ENCODE measurements at regions not wholly inside any gene's neighbourhood (a gene's known extent, or its start where the extent isn't known, plus 50 kb on each side); places are given as distances from the start of the nearest gene placed in this dataset.

- DNase-seq, result no peak
Observed at GRCh38 chr5:5826911-5827310, 404.4 kb downstream of the ICE1 start.

DNA sequence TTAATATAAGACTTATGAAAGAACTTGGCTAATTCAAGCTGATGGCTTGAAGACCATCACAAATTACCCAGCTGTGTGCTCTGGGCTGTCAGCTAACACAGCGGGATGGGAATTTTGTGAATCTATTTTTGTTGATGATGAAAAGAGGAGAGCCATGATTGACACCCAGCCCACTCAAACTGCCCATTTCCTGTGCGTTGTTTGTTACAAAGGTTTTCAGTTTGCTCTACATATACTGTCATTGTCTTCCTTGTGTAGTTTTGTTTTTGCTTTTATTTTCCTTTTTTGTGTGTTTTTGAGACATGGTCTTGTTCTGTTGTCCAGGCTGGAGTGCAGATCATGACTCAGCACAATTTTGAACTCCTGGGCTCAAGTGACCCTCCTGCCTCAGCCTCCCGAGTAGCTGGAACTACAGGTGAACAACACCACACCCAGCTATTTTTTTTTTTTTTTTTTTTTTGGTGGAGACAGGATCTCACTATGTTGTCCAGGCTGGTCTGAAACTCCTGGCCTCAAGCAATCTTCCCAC, 400.3 kb downstream of the ICE1 start:
- DNase-seq, result no peak

DNA sequence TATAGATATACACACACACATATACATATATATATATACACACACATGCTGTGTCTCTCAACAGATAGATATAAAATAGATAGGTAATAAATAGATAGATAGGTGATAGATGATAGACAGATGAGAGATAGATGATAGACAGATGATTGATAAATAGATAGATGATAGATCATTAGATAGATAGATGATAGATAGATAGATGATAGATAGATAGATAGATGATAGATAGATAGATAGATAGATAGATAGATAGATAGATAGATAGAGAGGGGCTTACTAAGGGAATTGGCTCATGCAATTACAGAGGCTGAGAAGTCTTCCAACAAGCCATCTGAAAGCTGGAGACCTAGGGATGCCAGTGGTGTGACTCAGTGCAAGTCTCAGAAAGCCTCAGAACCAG, 394.5 kb downstream of the ICE1 start:
- no peak for DNase-seq

- DNase-seq, result no peak
Observed at GRCh38 chr5:5813441-5813840, 391.0 kb downstream of the ICE1 start.

- DNase-seq, result no peak
Observed at GRCh38 chr5:5810461-5810860, 388.0 kb downstream of the ICE1 start.

- no peak for DNase-seq
Observed at GRCh38 chr5:5805916-5806315, 383.4 kb downstream of the ICE1 start.

DNA sequence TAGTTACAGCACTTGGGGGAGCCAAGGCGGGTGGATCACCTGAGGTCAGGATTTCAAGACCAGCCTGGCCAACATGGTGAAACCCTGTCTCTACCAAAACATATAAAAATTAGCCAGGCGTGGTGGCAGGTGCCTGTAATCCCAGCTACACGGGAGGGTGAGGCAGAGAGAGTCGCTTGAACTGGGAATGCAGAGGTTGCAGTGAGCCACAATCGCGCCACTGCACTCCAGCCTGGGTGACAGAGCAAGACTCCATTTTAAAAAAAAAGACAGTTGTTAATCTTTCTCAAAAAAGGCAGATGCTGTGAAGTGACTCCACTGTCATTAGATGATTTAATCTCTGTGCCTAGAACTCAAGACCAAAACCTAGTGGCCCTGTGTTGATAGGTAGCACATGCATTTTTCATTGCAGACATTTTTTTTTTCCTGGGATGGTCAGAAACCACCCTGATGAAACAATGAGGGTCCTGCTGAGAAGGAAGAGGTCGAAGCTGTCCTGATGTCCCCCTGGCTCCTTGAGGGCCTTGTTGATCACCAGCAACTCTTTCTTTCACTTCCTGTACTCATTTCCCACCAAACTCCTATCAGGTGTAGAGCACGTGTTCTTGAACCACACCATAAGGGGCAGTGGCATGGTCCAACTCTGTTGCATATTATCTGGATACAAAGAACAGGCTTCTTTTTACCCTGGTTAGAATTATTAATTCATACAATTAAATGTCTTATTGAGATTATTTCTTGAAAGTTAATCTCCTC, 382.2 kb downstream of the ICE1 start:
- DNase-seq, result no peak

DNA sequence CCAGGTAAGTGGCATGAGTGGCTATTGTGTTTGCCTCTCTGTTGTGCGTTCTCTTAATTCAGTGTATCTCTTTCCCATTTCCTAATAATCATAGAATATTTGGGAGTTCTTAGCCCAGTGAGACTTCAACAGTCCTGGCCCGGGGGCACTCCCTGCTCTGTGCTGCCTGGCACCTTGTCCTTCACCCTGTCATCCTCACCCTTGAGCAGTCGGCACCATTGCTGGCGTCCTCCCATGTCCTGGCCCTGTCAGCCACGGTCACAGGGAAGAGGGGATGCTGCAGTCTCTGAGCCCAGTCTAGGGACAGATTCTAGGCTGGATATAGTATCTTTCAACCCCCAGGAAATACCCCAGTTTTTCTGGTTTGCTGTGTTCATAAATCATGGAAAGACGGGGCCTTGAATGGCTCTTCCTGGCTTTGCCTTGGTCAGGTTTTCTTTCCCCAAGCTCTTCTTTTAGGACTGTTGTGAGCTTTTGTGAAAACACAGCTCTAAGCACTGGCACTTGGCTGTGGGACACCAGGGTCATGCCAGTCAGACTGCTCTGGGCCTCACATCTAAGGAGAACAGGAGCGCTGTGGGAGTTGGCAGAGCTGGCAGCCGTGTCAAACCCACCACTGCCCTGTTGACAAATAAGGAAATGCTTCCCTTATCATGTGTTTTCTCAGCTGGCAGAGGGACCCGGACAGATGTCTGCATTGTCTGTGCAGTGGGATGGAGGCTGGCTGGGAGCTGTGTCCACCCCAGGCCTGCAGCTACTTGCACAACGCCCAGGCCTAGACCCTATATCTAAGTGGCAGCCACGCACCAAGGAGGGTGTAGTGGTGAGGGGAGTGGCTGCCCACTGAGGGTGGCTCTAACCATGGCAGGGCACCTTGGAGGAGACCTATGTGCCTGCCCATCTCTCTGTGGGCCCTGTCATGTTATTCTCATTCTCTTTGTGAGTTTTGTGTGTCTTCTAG, 378.6 kb downstream of the ICE1 start:
- no peak for DNase-seq

DNA sequence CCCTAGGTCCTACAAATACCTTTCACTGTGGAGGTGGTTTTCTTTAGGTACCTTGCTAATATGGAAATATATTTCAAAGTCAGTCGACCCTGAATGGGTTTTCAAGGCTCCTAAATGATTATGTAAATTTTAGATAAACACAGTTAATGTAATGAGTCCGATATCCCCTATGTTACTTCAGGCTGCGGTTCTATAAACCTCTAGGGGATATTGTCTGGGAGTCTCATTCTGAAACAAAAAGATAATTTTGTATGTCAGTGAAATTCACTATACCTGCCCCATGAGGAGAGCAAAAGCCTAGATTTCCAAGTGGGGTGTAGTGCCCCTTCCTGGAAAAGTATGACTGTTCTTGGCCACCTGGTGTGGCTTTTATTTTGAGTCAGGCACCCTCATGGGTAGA, 377.3 kb downstream of the ICE1 start:
- DNase-seq, result no peak

DNA sequence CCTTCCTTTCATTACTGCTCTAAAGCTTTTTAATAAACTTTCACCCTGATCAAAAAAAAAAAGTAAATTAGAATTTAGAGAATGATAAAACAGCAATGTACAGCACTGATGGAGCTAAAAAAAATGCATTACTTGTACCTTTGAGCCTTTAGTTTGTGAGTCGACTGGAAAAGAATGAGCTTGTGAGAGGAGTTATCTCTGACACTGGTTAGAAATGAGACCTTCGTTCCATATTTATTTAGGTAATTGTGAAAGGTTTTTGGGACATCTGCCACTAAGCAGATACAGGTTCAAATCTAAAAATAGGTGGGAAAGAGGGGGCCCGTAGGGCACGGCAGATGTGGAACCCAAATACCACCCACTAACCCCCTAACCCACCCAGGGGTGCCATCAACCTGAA, 376.8 kb downstream of the ICE1 start:
- no peak for DNase-seq

DNA sequence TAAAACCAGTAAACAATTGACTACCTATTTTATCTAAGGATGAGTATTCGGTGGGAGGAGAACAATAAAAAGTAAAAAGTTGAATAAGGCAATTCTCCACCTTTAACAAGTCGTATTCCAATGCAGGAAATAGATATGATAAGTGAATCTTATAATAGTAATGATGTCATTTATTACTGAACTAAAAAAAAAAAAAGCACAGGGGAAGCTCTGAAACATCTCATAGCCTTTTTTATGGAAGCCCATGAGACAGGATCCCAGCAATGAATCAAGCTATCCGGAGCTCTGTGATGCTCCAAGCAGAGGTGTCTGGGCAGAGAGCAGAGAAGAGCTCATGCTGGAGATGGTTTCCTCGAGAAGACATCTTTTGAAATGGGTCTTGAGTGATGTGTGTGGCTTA, 376.0 kb downstream of the ICE1 start:
- DNase-seq, result no peak

DNA sequence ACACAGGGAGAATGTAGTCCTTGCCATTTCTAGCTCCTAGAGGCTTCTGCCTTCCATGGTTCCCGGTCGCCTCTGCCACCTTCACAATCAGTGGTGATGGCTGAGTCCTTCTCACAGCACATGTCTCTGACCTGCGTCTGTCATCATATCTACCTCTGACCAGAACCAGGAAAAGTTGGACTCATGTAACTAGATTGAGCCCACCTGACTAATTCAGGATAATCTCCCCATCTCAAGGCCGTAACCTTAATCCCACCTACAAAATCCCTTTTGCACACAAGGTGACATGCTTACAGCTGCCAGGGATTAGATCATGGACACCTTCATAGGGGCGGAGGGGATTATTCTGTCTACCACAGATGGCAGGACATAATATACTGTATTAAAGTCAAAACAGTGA, 375.6 kb downstream of the ICE1 start:
- no peak for DNase-seq

DNA sequence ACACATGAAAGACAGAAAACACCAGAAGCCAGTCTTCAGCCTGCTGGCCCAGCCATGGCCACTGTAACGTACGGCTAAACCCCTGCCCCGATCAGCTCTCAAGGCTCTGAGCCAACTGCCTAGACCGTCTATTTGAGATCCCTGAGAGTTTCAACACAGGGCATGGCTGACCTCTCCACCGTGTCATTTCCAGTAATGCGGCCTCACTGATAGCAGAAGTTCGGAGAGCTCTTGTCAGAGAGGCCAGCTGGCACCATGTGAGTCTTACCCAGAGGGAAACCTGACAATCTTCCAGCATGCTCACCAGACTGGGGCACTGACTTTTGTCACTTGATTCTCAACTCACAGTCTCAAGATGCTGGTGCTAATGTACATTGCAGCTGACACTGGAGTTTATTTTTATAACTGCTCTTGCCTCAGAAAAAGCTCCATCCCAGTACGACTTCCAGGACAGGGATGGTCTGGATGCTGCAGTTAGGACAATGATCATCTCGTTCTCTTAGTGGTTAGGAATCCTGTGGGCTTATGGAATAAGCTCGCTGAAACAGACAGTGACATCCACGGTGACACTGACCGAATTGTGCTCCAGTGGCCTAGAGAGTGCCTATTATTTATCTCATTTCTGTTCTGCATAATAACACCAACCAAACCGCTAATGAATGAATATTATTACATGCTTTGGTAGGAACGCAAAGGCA, 372.7 kb downstream of the ICE1 start:
- no peak for DNase-seq

GRCh38 chr5:5794118-5794560, 371.7 kb downstream of the ICE1 start:
- no peak for DNase-seq

DNA sequence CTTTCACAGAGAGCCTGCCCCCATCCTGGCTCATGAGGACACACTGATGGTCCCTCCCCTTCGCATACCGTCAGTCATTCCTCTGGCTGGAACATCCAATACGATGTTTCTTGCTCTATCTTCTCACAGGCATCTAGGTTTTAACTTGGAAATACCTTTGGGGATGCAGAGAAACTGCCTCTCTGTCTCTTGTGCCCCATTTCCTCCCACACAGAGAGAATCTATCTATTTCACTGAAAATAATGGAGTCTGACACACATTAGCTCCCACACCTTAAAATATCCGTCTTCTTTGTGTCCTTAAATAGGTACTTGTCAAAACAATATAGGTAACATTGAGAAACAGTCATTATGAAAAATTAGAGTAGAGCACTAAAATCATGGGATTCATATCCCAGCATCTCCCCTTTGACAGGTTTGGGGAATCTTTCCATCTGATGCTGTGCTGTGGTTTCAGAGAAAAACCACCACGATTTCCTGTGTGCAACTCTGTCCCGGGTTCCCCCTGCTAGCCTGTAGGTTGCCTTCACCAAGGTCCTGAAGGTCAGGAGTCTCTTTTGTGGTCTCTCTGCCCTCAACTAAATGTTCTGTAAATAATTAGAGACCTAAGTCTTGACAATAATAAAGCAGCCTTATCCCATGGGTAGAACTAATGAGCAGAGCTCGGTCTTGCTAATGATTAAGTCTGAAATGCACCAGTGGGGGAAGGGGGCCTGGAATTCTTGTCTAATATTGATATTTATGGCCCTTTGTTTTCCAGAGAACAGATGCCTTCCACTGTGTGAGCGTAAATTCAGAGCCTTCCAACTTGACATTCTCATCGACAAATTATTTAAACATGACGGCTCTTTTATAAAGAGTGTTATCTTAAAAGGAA, 371.0 kb downstream of the ICE1 start:
- no peak for DNase-seq

- DNase-seq, result no peak
Observed at GRCh38 chr5:5792106-5792505, 369.6 kb downstream of the ICE1 start.

DNA sequence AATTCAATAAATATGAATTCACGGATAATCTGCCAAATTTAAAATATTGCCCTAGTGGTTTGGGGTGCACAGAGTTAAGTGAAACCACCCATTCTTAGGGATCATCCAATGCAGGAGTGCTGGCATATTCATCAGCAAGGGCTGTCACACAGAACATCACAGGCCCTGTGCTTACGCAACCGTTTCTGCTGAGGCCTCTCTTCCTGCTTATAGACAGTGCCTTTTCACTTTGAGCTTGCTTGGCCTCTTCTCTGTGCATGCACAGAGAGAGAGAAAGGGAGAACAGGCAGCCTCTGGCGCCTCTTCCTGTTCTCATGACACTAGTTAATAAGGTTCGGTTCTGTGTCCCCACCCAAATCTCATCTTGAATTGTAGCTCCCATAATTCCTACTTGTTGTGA, 366.3 kb downstream of the ICE1 start:
- DNase-seq, result no peak

GRCh38 chr5:5787373-5787772, 364.9 kb downstream of the ICE1 start:
- no peak for DNase-seq

- DNase-seq, result no peak
Observed at GRCh38 chr5:5784101-5784500, 361.6 kb downstream of the ICE1 start.

DNA sequence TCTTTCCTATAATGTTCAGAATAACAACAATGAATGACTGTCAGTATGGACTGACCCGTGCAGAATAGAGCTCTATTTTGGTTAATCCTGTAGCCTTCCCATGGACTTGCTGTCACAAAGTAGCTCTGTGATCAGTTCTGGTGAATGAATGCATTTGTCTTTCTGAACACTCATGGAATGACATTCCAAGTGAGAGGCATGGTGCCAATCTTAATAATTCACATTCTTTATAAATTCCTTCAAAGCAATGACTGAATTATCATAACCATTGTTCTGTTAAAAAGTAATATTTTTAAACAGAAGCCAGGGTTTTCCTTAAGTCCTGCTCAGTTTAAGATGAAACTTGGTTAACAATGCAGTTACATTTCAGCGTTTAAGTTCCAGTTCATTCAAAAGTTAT, 360.5 kb downstream of the ICE1 start:
- no peak for DNase-seq

DNA sequence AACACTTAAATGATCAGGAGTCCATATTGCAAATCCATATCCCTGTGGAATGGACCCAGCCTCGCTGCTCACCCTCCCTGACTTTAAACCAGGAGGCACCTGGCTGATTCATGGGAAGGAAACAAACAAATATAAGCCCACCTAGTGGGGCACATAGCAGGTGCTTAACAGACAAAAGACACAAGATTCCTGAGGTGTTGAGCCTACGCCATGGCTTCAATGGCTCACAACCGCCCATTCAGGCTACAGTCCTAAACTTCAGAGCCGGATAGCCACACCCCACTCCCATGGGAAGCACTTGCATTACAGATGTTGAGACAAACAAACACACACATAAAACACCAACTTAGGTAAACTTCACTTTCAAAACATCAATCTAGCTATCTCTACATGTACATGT, 359.9 kb downstream of the ICE1 start:
- DNase-seq, result no peak

GRCh38 chr5:5781335-5781734, 358.9 kb downstream of the ICE1 start:
- no peak for DNase-seq
